Neural cell (in vitro differentiated cells): ENCODE measurements at regions not wholly inside any gene's neighbourhood (a gene's known extent, or its start where the extent isn't known, plus 50 kb on each side); places are given as distances from the start of the nearest gene placed in this dataset.

ENCODE experiments used
- H2AFZ ChIP-seq: fragments of 200-600, 300-800 bp; sonication (generic), shearing (Covaris generic); 2 replicates; pipeline ENCODE4 v1.6.0; 2014; ENCODE audit warnings: low read depth, mild to moderate bottlenecking, antibody characterized with exemption, low read length, moderate library complexity
- H3F3A ChIP-seq: fragments of 200-600 bp; shearing (Covaris generic); 2 replicates; pipeline ENCODE4 v1.6.1; 2016; ENCODE audit warnings: mild to moderate bottlenecking, moderate library complexity, mixed read lengths, antibody characterized with exemption, low read length; ENCODE audit not compliant: insufficient read depth, poor library complexity, severe bottlenecking
- H3K27ac ChIP-seq: fragments of 200-600, 300-800 bp; sonication (generic), shearing (Covaris generic); 2 replicates; pipeline ENCODE4 v1.5.1; 2014; ENCODE audit warnings: mild to moderate bottlenecking, low read length, moderate library complexity
- H3K27me3 ChIP-seq: fragments of 300-800, 200-600 bp; sonication (generic), shearing (Covaris generic); 2 replicates; pipeline ENCODE4 v1.6.0; 2014; ENCODE audit warnings: mild to moderate bottlenecking, low read depth, low read length, moderate library complexity; ENCODE audit not compliant: insufficient read depth
- H3K36me3 ChIP-seq: fragments of 300-800, 200-600 bp; sonication (generic), shearing (Covaris generic); 2 replicates; pipeline ENCODE4 v1.5.1; 2014; ENCODE audit warnings: mild to moderate bottlenecking, antibody characterized with exemption, low read length, moderate library complexity; ENCODE audit not compliant: insufficient read depth
- H3K4me2 ChIP-seq: fragments of 300-800, 200-600 bp; sonication (generic), shearing (Covaris generic); 2 replicates; pipeline ENCODE4 v1.6.0; 2014; ENCODE audit warnings: mild to moderate bottlenecking, low read length
- H3K4me3 ChIP-seq: fragments of 300-800, 200-600 bp; sonication (generic), shearing (Covaris generic); 2 replicates; pipeline ENCODE4 v1.5.1; 2014; ENCODE audit warnings: mild to moderate bottlenecking, low read length, moderate library complexity
- H3K79me2 ChIP-seq: fragments of 200-600 bp; shearing (Covaris generic); replicated peaks from 2 replicates; pipeline ENCODE4 v1.6.0; 2014; ENCODE audit warnings: mild to moderate bottlenecking, low read length, moderate library complexity; ENCODE audit not compliant: insufficient read depth
- H3K9ac ChIP-seq: fragments of 300-800, 200-600 bp; sonication (generic), shearing (Covaris generic); 2 replicates; pipeline ENCODE4 v1.6.1; 2016; ENCODE audit warnings: mild to moderate bottlenecking, low read length, mixed read lengths
- H3K9me2 ChIP-seq: fragments of 200-600 bp; shearing (Covaris generic); 2 replicates; pipeline ENCODE4 v1.6.1; 2016; ENCODE audit warnings: mild to moderate bottlenecking, low read length, mixed read lengths; ENCODE audit not compliant: insufficient read depth
- H3K9me3 ChIP-seq: fragments of 200-600, 300-800 bp; sonication (generic), shearing (Covaris generic); 2 replicates; pipeline ENCODE4 v1.6.1; 2016; ENCODE audit warnings: mild to moderate bottlenecking, mixed run types, low read length, moderate library complexity, mixed read lengths
- H4K20me1 ChIP-seq: fragments of 200-600 bp; shearing (Covaris generic); 2 replicates; pipeline ENCODE4 v1.6.1; 2016; ENCODE audit warnings: mild to moderate bottlenecking, mixed run types; ENCODE audit not compliant: insufficient read depth
- EP300 ChIP-seq: fragments of 450-650 bp; conservative IDR thresholded peaks from 2 replicates; pipeline ENCODE4 v1.6.1; 2014; ENCODE audit warnings: antibody characterized with exemption, mild to moderate bottlenecking, moderate library complexity; ENCODE audit not compliant: poor library complexity, severe bottlenecking
- EZH2 ChIP-seq: fragments of 200-600, 300-800 bp; shearing (Covaris generic), sonication (generic); IDR thresholded peaks from 2 replicates; pipeline ENCODE4 v1.6.1; 2014; ENCODE audit warnings: antibody characterized with exemption, low read length, borderline replicate concordance, mild to moderate bottlenecking; ENCODE audit not compliant: insufficient read depth, poor library complexity, severe bottlenecking
- MXI1 ChIP-seq: fragments of 450-650 bp; conservative IDR thresholded peaks from 2 replicates; pipeline ENCODE4 v1.6.1; 2014; ENCODE audit warnings: antibody characterized with exemption, mild to moderate bottlenecking; ENCODE audit not compliant: poor library complexity, severe bottlenecking
- POLR2AphosphoS5 ChIP-seq: IDR thresholded peaks from 2 replicates; pipeline ENCODE4 v1.6.1; 2012
- RAD21 ChIP-seq: fragments of 450-650 bp; conservative IDR thresholded peaks from 2 replicates; pipeline ENCODE4 v1.6.1; 2014; ENCODE audit warnings: antibody characterized with exemption, mild to moderate bottlenecking, moderate library complexity
- REST ChIP-seq: IDR thresholded peaks from 2 replicates; pipeline ENCODE4 v1.6.1; 2012; ENCODE audit warnings: borderline replicate concordance
- SMC3 ChIP-seq: fragments of 450-650 bp; conservative IDR thresholded peaks from 2 replicates; pipeline ENCODE4 v1.6.1; 2014; ENCODE audit warnings: antibody characterized with exemption, mild to moderate bottlenecking, moderate library complexity; ENCODE audit not compliant: poor library complexity
- TAF1 ChIP-seq: IDR thresholded peaks from 2 replicates; pipeline ENCODE4 v1.6.1; 2012; ENCODE audit warnings: low read depth
- TF ChIP-seq, protein P1 (sequence below): fragments of 450-650 bp; IDR thresholded peaks from 2 replicates; pipeline ENCODE4 v1.5.1; 2014; ENCODE audit warnings: antibody characterized with exemption, mild to moderate bottlenecking, moderate library complexity; ENCODE audit not compliant: poor library complexity, severe bottlenecking

- Histone ChIP-seq H3K27me3 (no peaks in the 10 kb centered on the region), H2AFZ (no peak overlapping the region), H3K27ac (no peak overlapping the region), H3K9me2 (no peaks in the 10 kb centered on the region), H3K4me3 (no peak overlapping the region), H3K9ac (no peak overlapping the region), H3K79me2 (no peaks in the 10 kb centered on the region), H3K36me3 (no peaks in the 10 kb centered on the region), H3K9me3 (no peaks in the 10 kb centered on the region), H3K4me2 (no peak overlapping the region), H4K20me1 (no peaks in the 10 kb centered on the region), H3F3A (no peaks in the 10 kb centered on the region)
- TF ChIP-seq EZH2: no peak
- TF ChIP-seq, protein P1, sequence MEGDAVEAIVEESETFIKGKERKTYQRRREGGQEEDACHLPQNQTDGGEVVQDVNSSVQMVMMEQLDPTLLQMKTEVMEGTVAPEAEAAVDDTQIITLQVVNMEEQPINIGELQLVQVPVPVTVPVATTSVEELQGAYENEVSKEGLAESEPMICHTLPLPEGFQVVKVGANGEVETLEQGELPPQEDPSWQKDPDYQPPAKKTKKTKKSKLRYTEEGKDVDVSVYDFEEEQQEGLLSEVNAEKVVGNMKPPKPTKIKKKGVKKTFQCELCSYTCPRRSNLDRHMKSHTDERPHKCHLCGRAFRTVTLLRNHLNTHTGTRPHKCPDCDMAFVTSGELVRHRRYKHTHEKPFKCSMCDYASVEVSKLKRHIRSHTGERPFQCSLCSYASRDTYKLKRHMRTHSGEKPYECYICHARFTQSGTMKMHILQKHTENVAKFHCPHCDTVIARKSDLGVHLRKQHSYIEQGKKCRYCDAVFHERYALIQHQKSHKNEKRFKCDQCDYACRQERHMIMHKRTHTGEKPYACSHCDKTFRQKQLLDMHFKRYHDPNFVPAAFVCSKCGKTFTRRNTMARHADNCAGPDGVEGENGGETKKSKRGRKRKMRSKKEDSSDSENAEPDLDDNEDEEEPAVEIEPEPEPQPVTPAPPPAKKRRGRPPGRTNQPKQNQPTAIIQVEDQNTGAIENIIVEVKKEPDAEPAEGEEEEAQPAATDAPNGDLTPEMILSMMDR: no peak
- no peak for TF ChIP-seq EP300
- no peak for TF ChIP-seq TAF1
- TF ChIP-seq REST: no peak
- no peak for TF ChIP-seq RAD21
- no peak for TF ChIP-seq POLR2AphosphoS5
- no peak for TF ChIP-seq SMC3
- TF ChIP-seq MXI1: no peak
Observed at GRCh38 chr5:60334281-60334713, 365.7 kb downstream of the DEPDC1B start.

DNA sequence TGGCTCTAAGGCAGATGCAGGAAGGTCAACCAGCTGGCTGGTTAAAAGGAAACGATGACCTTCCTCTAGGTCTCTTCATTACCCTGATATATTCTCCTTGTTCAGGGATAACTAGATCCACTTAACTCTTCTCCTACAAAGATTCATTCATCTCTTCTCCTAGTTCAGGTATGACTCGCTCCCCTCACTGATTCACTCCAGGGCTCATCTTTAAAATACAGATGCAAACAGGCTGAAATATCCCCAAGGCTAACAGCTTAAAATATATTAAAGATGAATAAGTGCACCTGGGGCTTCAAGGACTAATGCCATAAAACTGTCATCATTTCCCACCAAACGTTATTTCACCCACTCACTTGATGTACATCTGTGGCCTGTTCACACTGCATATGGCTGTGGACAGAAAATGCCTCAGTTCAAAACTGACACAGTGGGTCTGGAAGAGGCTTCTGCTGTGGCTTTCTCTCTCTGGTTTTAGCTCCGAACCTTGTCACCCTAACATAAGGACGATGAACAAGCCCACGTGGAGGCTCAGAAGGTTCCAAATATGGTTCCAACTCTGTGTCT, 366.9 kb downstream of the DEPDC1B start:
- no peak for TF ChIP-seq RAD21
- no peak for TF ChIP-seq TAF1
- TF ChIP-seq REST: no peak
- TF ChIP-seq, protein P1: no peak
- TF ChIP-seq EP300: no peak
- no peak for TF ChIP-seq EZH2
- TF ChIP-seq MXI1: no peak
- no peak for TF ChIP-seq SMC3
- TF ChIP-seq POLR2AphosphoS5: no peak
- no peaks in the 10 kb centered on the region for H4K20me1 ChIP-seq
- no peaks in the 10 kb centered on the region for H3K36me3 ChIP-seq
- no peaks in the 10 kb centered on the region for H3K27me3 ChIP-seq
- no peaks in the 10 kb centered on the region for H3K9me3 ChIP-seq
- H3K4me3 ChIP-seq: no peak overlapping the region
- H3K9me2 ChIP-seq: no peaks in the 10 kb centered on the region
- no peaks in the 10 kb centered on the region for H3K79me2 ChIP-seq
- no peak overlapping the region for H3K9ac ChIP-seq
- H3F3A ChIP-seq: no peaks in the 10 kb centered on the region
- H3K27ac ChIP-seq: no peak overlapping the region
- H3K4me2 ChIP-seq: no peak overlapping the region
- no peak overlapping the region for H2AFZ ChIP-seq
